ENCODE measurements at regions not wholly inside any gene's neighbourhood (a gene's known extent, or its start where the extent isn't known, plus 50 kb on each side); places are given as distances from the start of the nearest gene placed in this dataset.

DNA sequence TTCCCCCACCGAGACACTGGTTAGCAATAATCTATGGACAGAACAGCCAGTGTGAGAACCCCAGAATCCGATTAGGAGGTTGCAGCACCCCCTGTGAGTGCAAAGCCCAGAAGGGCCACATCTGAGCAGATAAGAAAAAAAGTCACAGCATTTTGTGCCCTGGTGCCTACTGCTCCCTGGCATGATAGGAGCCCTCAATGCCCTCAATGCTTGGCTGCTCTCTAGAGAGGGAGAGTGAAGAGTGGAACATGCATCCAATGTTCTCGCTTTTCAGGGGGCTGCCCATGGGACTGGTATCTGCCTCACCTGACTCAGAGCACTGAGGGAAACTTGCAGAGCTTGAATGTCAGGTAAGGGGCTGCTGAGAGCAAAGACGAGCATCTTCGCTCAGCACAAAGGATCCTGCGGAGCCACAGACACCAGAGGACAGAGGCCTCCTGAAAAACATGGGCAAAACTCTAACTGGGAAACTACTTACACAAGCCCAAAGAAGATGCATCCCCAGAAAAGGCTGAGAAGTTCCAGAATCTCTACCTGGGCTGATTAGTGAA lies 98.0 kb upstream of the FAM20C start:
- TF ChIP-seq, protein P1, sequence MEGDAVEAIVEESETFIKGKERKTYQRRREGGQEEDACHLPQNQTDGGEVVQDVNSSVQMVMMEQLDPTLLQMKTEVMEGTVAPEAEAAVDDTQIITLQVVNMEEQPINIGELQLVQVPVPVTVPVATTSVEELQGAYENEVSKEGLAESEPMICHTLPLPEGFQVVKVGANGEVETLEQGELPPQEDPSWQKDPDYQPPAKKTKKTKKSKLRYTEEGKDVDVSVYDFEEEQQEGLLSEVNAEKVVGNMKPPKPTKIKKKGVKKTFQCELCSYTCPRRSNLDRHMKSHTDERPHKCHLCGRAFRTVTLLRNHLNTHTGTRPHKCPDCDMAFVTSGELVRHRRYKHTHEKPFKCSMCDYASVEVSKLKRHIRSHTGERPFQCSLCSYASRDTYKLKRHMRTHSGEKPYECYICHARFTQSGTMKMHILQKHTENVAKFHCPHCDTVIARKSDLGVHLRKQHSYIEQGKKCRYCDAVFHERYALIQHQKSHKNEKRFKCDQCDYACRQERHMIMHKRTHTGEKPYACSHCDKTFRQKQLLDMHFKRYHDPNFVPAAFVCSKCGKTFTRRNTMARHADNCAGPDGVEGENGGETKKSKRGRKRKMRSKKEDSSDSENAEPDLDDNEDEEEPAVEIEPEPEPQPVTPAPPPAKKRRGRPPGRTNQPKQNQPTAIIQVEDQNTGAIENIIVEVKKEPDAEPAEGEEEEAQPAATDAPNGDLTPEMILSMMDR (IDR thresholded peaks at IDR 0.05): no peak
- no peak for TF ChIP-seq POLR2A (IDR thresholded peaks at IDR 0.05)

All from thyroid gland (tissue), 4 donors.